ENCODE measurements at regions not wholly inside any gene's neighbourhood (a gene's known extent, or its start where the extent isn't known, plus 50 kb on each side); places are given as distances from the start of the nearest gene placed in this dataset.
A peak's percentile ranks its signal among the peaks of the same experiment; 100 is the strongest.

- no peak overlapping the region for H3K4me3 ChIP-seq (ENCODE audit: insufficient read depth, low read depth, low read length)
- Mint-ChIP-seq H3K27ac (ENCODE audit: unreplicated experiment) (no peak overlapping the region), H3K27me3 (ENCODE audit: low read depth, unreplicated experiment) (no peaks in the 10 kb centered on the region), H3K4me1 (ENCODE audit: low read depth, unreplicated experiment) (no peaks in the 10 kb centered on the region), H3K36me3 (ENCODE audit: low read depth, unreplicated experiment) (no peaks in the 10 kb centered on the region), H3K4me3 (ENCODE audit: unreplicated experiment) (no peak overlapping the region), H3K9me3 (ENCODE audit: unreplicated experiment) (peaks cover 7% of the 10 kb centered on the region)
- no peak overlapping the region for H3K4me2 ChIP-seq (ENCODE audit: low read length)
- no peaks in the 10 kb centered on the region for H3K9me3 ChIP-seq (ENCODE audit: insufficient read depth, low read depth, low read length)
- FAIRE-seq (no peak), DNase-seq (ENCODE audit: low read depth) (no peak)
- H3K4me1 ChIP-seq (ENCODE audit: insufficient read depth, low read length) = no peaks in the 10 kb centered on the region
- no peak overlapping the region for H2AFZ ChIP-seq (ENCODE audit: low read depth, low read length)
- no peak for TF ChIP-seq CTCF (IDR thresholded peaks at IDR 0.05; ENCODE audit: insufficient read depth, low read depth, low read length)
- no peak for TF ChIP-seq EZH2 (IDR thresholded peaks at IDR 0.05; ENCODE audit: insufficient read depth, low read length)
- H3K27me3 ChIP-seq (ENCODE audit: insufficient read depth, low read length) = no peaks in the 10 kb centered on the region
- no peaks in the 10 kb centered on the region for H3K36me3 ChIP-seq (ENCODE audit: insufficient read depth, low read length)
- no peak overlapping the region for H3K9ac ChIP-seq (ENCODE audit: low read length)
- H4K20me1 ChIP-seq (ENCODE audit: insufficient read depth, low read length) = no peaks in the 10 kb centered on the region
- no peak overlapping the region for H3K27ac ChIP-seq (ENCODE audit: low read depth, low read length)
- H3K79me2 ChIP-seq (ENCODE audit: insufficient read depth, low read length) = no peaks in the 10 kb centered on the region
Measured at GRCh38 chr3:175868626-175869025, 1009.5 kb downstream of the NAALADL2 start.

GRCh38 chr3:175865724-175866123 is 1006.6 kb downstream of the NAALADL2 start:
- Histone ChIP-seq H3K4me3 (ENCODE audit: insufficient read depth, low read depth, low read length) (no peak overlapping the region), H4K20me1 (ENCODE audit: insufficient read depth, low read length) (no peaks in the 10 kb centered on the region), H3K27ac (ENCODE audit: low read depth, low read length) (no peak overlapping the region), H3K27me3 (ENCODE audit: insufficient read depth, low read length) (no peaks in the 10 kb centered on the region), H2AFZ (ENCODE audit: low read depth, low read length) (no peak overlapping the region), H3K9me3 (ENCODE audit: insufficient read depth, low read depth, low read length) (no peaks in the 10 kb centered on the region), H3K36me3 (ENCODE audit: insufficient read depth, low read length) (no peaks in the 10 kb centered on the region), H3K4me2 (ENCODE audit: low read length) (no peak overlapping the region), H3K79me2 (ENCODE audit: insufficient read depth, low read length) (no peaks in the 10 kb centered on the region), H3K9ac (ENCODE audit: low read length) (no peak overlapping the region), H3K4me1 (ENCODE audit: insufficient read depth, low read length) (no peaks in the 10 kb centered on the region)
- TF ChIP-seq EZH2 (IDR thresholded peaks at IDR 0.05; ENCODE audit: insufficient read depth, low read length) (no peak), CTCF (IDR thresholded peaks at IDR 0.05; ENCODE audit: insufficient read depth, low read depth, low read length) (no peak)
- DNase-seq (ENCODE audit: low read depth) = no peak
- no peaks in the 10 kb centered on the region for H3K27me3 Mint-ChIP-seq (ENCODE audit: low read depth, unreplicated experiment)
- H3K9me3 Mint-ChIP-seq (ENCODE audit: unreplicated experiment) = peaks cover under 1% of the 10 kb centered on the region
- no peak overlapping the region for H3K4me3 Mint-ChIP-seq (ENCODE audit: unreplicated experiment)
- H3K4me1 Mint-ChIP-seq (ENCODE audit: low read depth, unreplicated experiment) = no peaks in the 10 kb centered on the region
- no peak overlapping the region for H3K27ac Mint-ChIP-seq (ENCODE audit: unreplicated experiment)
- no peaks in the 10 kb centered on the region for H3K36me3 Mint-ChIP-seq (ENCODE audit: low read depth, unreplicated experiment)
- FAIRE-seq = no peak

- no peaks in the 10 kb centered on the region for H3K4me1 ChIP-seq (ENCODE audit: insufficient read depth, low read length)
- no peaks in the 10 kb centered on the region for H4K20me1 ChIP-seq (ENCODE audit: insufficient read depth, low read length)
- H3K27ac ChIP-seq (ENCODE audit: low read depth, low read length) = no peak overlapping the region
- Mint-ChIP-seq H3K27ac (ENCODE audit: unreplicated experiment) (no peak overlapping the region), H3K4me3 (ENCODE audit: unreplicated experiment) (no peak overlapping the region), H3K9me3 (ENCODE audit: unreplicated experiment) (no peaks in the 10 kb centered on the region), H3K36me3 (ENCODE audit: low read depth, unreplicated experiment) (no peaks in the 10 kb centered on the region), H3K4me1 (ENCODE audit: low read depth, unreplicated experiment) (no peaks in the 10 kb centered on the region), H3K27me3 (ENCODE audit: low read depth, unreplicated experiment) (no peaks in the 10 kb centered on the region)
- DNase-seq (ENCODE audit: low read depth) (no peak), FAIRE-seq (no peak)
- no peaks in the 10 kb centered on the region for H3K9me3 ChIP-seq (ENCODE audit: insufficient read depth, low read depth, low read length)
- no peaks in the 10 kb centered on the region for H3K27me3 ChIP-seq (ENCODE audit: insufficient read depth, low read length)
- H3K36me3 ChIP-seq (ENCODE audit: insufficient read depth, low read length) = no peaks in the 10 kb centered on the region
- TF ChIP-seq EZH2 (IDR thresholded peaks at IDR 0.05; ENCODE audit: insufficient read depth, low read length) (no peak), CTCF (IDR thresholded peaks at IDR 0.05; ENCODE audit: insufficient read depth, low read depth, low read length) (no peak)
- H3K9ac ChIP-seq (ENCODE audit: low read length) = no peak overlapping the region
- no peak overlapping the region for H3K4me2 ChIP-seq (ENCODE audit: low read length)
- no peaks in the 10 kb centered on the region for H3K79me2 ChIP-seq (ENCODE audit: insufficient read depth, low read length)
- no peak overlapping the region for H3K4me3 ChIP-seq (ENCODE audit: insufficient read depth, low read depth, low read length)
- no peak overlapping the region for H2AFZ ChIP-seq (ENCODE audit: low read depth, low read length)
Measured at GRCh38 chr3:175861916-175862315, 1002.8 kb downstream of the NAALADL2 start.

Small RNA genes in the stretch of these regions (microRNA-seq; reads per million reads assigned to microRNA genes)
- gene MIR7977 = 6.3 reads per million, percentile 26 among the genes with 10 or more reads in this experiment

Data from astrocyte (in vitro differentiated cells and primary cell).